ENCODE measurements at regions not wholly inside any gene's neighbourhood (a gene's known extent, or its start where the extent isn't known, plus 50 kb on each side); places are given as distances from the start of the nearest gene placed in this dataset.

DNA sequence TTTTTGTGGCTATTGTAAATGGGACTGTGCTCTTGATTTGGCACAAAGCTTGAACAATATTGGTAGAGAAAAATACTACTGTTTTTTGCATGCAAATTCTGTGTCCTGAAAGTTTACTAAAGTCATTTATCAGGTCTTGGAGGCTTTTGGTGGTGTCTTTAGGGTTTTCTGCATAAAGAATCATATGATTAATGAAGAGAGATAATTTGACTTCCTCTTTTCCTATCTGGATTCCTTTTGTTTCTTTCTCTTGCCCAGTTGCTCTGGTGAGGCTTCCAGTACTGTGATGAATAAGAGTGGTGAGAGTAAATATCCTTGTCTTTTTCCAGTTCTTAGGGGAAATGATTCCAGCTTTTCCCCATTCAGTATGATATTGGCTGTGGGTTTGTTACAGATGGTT lies 1166.7 kb downstream of the NCAM2 start:
- TF ChIP-seq CTCF (IDR thresholded peaks at IDR 0.05), result no peak
- no peak for TF ChIP-seq POLR2A (IDR thresholded peaks at IDR 0.05)

Measured in right lobe of liver (tissue), 4 donors.